SJSA1 (cell line): ENCODE measurements at regions not wholly inside any gene's neighbourhood (a gene's known extent, or its start where the extent isn't known, plus 50 kb on each side); places are given as distances from the start of the nearest gene placed in this dataset.

ENCODE experiments used
- DNase-seq, 2 experiments: peaks; one replicate each; pipeline ENCODE4 v3.0.0-alpha.2; 2015 to 2020; ENCODE audit warnings: low spot score in 2 of 2, low read depth in 1 of 2
- H3K27ac ChIP-seq: fragments of 250-450 bp; sonication (Bioruptor Pico); 2 replicates; pipeline ENCODE4 v1.5.1; 2020; ENCODE audit warnings: mild to moderate bottlenecking, moderate library complexity
- H3K27me3 ChIP-seq: fragments of 250-450 bp; sonication (Bioruptor Pico); replicated peaks from 2 replicates; pipeline ENCODE4 v1.5.1; 2020; ENCODE audit warnings: mild to moderate bottlenecking, moderate library complexity
- H3K36me3 ChIP-seq: fragments of 250-450 bp; sonication (Bioruptor Pico); 2 replicates; pipeline ENCODE4 v1.5.1; 2020; ENCODE audit warnings: mild to moderate bottlenecking
- H3K4me1 ChIP-seq: fragments of 250-450 bp; sonication (Bioruptor Pico); replicated peaks from 2 replicates; pipeline ENCODE4 v1.6.1; 2021; ENCODE audit warnings: mild to moderate bottlenecking
- H3K4me3 ChIP-seq: fragments of 250-450 bp; sonication (Bioruptor Pico); 2 replicates; pipeline ENCODE4 v1.5.1; 2020; ENCODE audit warnings: mild to moderate bottlenecking
- H3K9me3 ChIP-seq: fragments of 250-450 bp; sonication (Bioruptor Pico); replicated peaks from 2 replicates; pipeline ENCODE4 v1.5.1; 2020; ENCODE audit warnings: mild to moderate bottlenecking

- no peak overlapping the region for H3K27ac ChIP-seq
- H3K27me3 ChIP-seq: no peaks in the 10 kb centered on the region
- H3K9me3 ChIP-seq: no peaks in the 10 kb centered on the region
- no peaks in the 10 kb centered on the region for H3K4me1 ChIP-seq
- no peak for DNase-seq
- H3K4me3 ChIP-seq: no peak overlapping the region
- H3K36me3 ChIP-seq: no peaks in the 10 kb centered on the region
These were observed 337.7 kb upstream of the AGTR1 start for GRCh38 chr3:148360051-148360450.

- no peaks in the 10 kb centered on the region for H3K9me3 ChIP-seq
- no peak overlapping the region for H3K4me3 ChIP-seq
- no peak overlapping the region for H3K27ac ChIP-seq
- no peaks in the 10 kb centered on the region for H3K4me1 ChIP-seq
- no peak for DNase-seq
- H3K27me3 ChIP-seq: no peaks in the 10 kb centered on the region
- no peaks in the 10 kb centered on the region for H3K36me3 ChIP-seq
These were observed 330.8 kb upstream of the AGTR1 start for GRCh38 chr3:148366743-148367410.

- Histone ChIP-seq H3K4me3 (no peak overlapping the region), H3K27ac (no peak overlapping the region)
- no peak for DNase-seq
These were observed 329.9 kb upstream of the AGTR1 start for GRCh38 chr3:148367756-148368155.

GRCh38 chr3:148369381-148369780 lies 328.3 kb upstream of the AGTR1 start:
- Histone ChIP-seq H3K9me3 (no peaks in the 10 kb centered on the region), H3K36me3 (no peaks in the 10 kb centered on the region), H3K27ac (no peak overlapping the region), H3K4me3 (no peak overlapping the region), H3K4me1 (no peaks in the 10 kb centered on the region), H3K27me3 (no peaks in the 10 kb centered on the region)
- DNase-seq: no peak

More at GRCh38 chr3:148367756-148368155, 329.9 kb upstream of the AGTR1 start:
- H3K27me3 ChIP-seq: no peaks in the 10 kb centered on the region
- H3K36me3 ChIP-seq: no peaks in the 10 kb centered on the region
- H3K4me1 ChIP-seq: no peaks in the 10 kb centered on the region
- H3K9me3 ChIP-seq: no peaks in the 10 kb centered on the region

- no peaks in the 10 kb centered on the region for H3K27me3 ChIP-seq
- H3K4me1 ChIP-seq: no peaks in the 10 kb centered on the region
- no peaks in the 10 kb centered on the region for H3K36me3 ChIP-seq
- DNase-seq: no peak
- H3K9me3 ChIP-seq: no peaks in the 10 kb centered on the region
- H3K27ac ChIP-seq: no peak overlapping the region
- H3K4me3 ChIP-seq: no peak overlapping the region
These were observed 325.4 kb upstream of the AGTR1 start for GRCh38 chr3:148372206-148372875.

GRCh38 chr3:148373961-148374360 lies 323.7 kb upstream of the AGTR1 start:
- Histone ChIP-seq H3K36me3 (no peaks in the 10 kb centered on the region), H3K4me1 (no peaks in the 10 kb centered on the region)
- no peak for DNase-seq

GRCh38 chr3:148379763-148380382 lies 317.8 kb upstream of the AGTR1 start:
- Histone ChIP-seq H3K4me3 (no peak overlapping the region), H3K27me3 (no peaks in the 10 kb centered on the region), H3K36me3 (no peaks in the 10 kb centered on the region), H3K27ac (no peak overlapping the region), H3K9me3 (no peaks in the 10 kb centered on the region), H3K4me1 (no peaks in the 10 kb centered on the region)
- peak in 1 of 2 experiments; percentile 15 for DNase-seq

More at GRCh38 chr3:148373961-148374360, 323.7 kb upstream of the AGTR1 start:
- Histone ChIP-seq H3K27ac (no peak overlapping the region), H3K4me3 (no peak overlapping the region), H3K9me3 (no peaks in the 10 kb centered on the region), H3K27me3 (no peaks in the 10 kb centered on the region)

GRCh38 chr3:148381051-148381450 lies 316.7 kb upstream of the AGTR1 start:
- no peaks in the 10 kb centered on the region for H3K9me3 ChIP-seq
- H3K36me3 ChIP-seq: no peaks in the 10 kb centered on the region
- H3K4me3 ChIP-seq: no peak overlapping the region
- no peak for DNase-seq
- H3K27ac ChIP-seq: no peak overlapping the region
- no peaks in the 10 kb centered on the region for H3K27me3 ChIP-seq
- no peaks in the 10 kb centered on the region for H3K4me1 ChIP-seq

- DNase-seq: no peak
- H3K27me3 ChIP-seq: no peaks in the 10 kb centered on the region
- no peaks in the 10 kb centered on the region for H3K4me1 ChIP-seq
These were observed 307.8 kb upstream of the AGTR1 start for GRCh38 chr3:148389916-148390315.

GRCh38 chr3:148395821-148396220 lies 301.9 kb upstream of the AGTR1 start:
- H3K27me3 ChIP-seq: no peaks in the 10 kb centered on the region
- H3K4me3 ChIP-seq: no peak overlapping the region

More at GRCh38 chr3:148389916-148390315, 307.8 kb upstream of the AGTR1 start:
- Histone ChIP-seq H3K36me3 (no peaks in the 10 kb centered on the region), H3K4me3 (no peak overlapping the region), H3K27ac (no peak overlapping the region), H3K9me3 (no peaks in the 10 kb centered on the region)

GRCh38 chr3:148400754-148401153 lies 296.9 kb upstream of the AGTR1 start:
- H3K4me1 ChIP-seq: no peaks in the 10 kb centered on the region
- no peaks in the 10 kb centered on the region for H3K36me3 ChIP-seq
- DNase-seq: no peak
- no peak overlapping the region for H3K4me3 ChIP-seq
- no peaks in the 10 kb centered on the region for H3K9me3 ChIP-seq
- no peaks in the 10 kb centered on the region for H3K27me3 ChIP-seq
- H3K27ac ChIP-seq: no peak overlapping the region

More at GRCh38 chr3:148395821-148396220, 301.9 kb upstream of the AGTR1 start:
- Histone ChIP-seq H3K9me3 (no peaks in the 10 kb centered on the region), H3K4me1 (no peaks in the 10 kb centered on the region), H3K36me3 (no peaks in the 10 kb centered on the region), H3K27ac (no peak overlapping the region)
- no peak for DNase-seq

- Histone ChIP-seq H3K4me3 (no peak overlapping the region), H3K27ac (no peak overlapping the region), H3K9me3 (no peaks in the 10 kb centered on the region), H3K4me1 (no peaks in the 10 kb centered on the region), H3K27me3 (no peaks in the 10 kb centered on the region), H3K36me3 (no peaks in the 10 kb centered on the region)
- DNase-seq: no peak
These were observed 289.0 kb upstream of the AGTR1 start for GRCh38 chr3:148408667-148409066.

GRCh38 chr3:148420242-148420641 lies 277.5 kb upstream of the AGTR1 start:
- H3K4me1 ChIP-seq: no peaks in the 10 kb centered on the region
- no peaks in the 10 kb centered on the region for H3K36me3 ChIP-seq
- DNase-seq: no peak
- no peak overlapping the region for H3K27ac ChIP-seq
- H3K27me3 ChIP-seq: no peaks in the 10 kb centered on the region
- H3K9me3 ChIP-seq: no peaks in the 10 kb centered on the region
- no peak overlapping the region for H3K4me3 ChIP-seq

GRCh38 chr3:148428862-148429605 lies 268.7 kb upstream of the AGTR1 start:
- no peaks in the 10 kb centered on the region for H3K36me3 ChIP-seq

More at GRCh38 chr3:148428862-148429605, 268.7 kb upstream of the AGTR1 start:
- DNase-seq: no peak
- Histone ChIP-seq H3K27ac (no peak overlapping the region), H3K4me3 (no peak overlapping the region), H3K4me1 (no peaks in the 10 kb centered on the region), H3K9me3 (no peaks in the 10 kb centered on the region), H3K27me3 (no peaks in the 10 kb centered on the region)
